ENCODE measurements at regions not wholly inside any gene's neighbourhood (a gene's known extent, or its start where the extent isn't known, plus 50 kb on each side); places are given as distances from the start of the nearest gene placed in this dataset.
"Not testable (repeated sequence)": the region's sequence is repeated elsewhere in the genome, so short reads cannot be mapped to it uniquely, and the experiment has no call there.

DNA sequence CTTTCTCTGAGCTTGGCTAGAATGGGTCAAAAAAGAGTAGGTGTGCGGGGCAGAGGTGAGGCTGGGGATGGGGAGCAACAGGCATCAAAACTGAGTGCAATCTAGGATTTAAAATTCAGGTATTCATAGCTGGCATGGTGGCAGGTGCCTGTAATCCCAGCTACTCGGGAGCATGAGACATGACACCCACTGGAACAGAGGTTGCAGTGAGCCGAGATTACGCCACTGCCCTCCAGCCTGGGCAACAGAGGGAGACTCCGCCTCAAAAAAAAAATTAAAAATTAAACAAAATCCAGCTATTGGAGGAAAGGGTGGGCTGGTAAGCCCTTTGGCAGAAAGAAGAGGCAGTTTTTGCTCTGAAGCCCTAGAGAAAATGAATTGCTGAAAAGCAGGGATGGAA is 485.8 kb upstream of the PROK2 start:
- H3K4me1 ChIP-seq (ENCODE audit: low read length) = peaks cover 17% of the 10 kb centered on the region
- H3K4me2 ChIP-seq (ENCODE audit: low read depth, low read length) = no peak overlapping the region
- no peaks in the 10 kb centered on the region for H3K27me3 ChIP-seq (replicated peaks; ENCODE audit: insufficient read depth, low read length)
- no peaks in the 10 kb centered on the region for H3K36me3 ChIP-seq (replicated peaks; ENCODE audit: insufficient read depth, low read length)
- TF ChIP-seq EZH2 (optimal IDR thresholded peaks at IDR 0.05; ENCODE audit: low read depth, low read length) = no peak
- TF ChIP-seq EZH2phosphoT487 (IDR thresholded peaks at IDR 0.05; ENCODE audit: low read length) = no peak
- TF ChIP-seq, protein P1, sequence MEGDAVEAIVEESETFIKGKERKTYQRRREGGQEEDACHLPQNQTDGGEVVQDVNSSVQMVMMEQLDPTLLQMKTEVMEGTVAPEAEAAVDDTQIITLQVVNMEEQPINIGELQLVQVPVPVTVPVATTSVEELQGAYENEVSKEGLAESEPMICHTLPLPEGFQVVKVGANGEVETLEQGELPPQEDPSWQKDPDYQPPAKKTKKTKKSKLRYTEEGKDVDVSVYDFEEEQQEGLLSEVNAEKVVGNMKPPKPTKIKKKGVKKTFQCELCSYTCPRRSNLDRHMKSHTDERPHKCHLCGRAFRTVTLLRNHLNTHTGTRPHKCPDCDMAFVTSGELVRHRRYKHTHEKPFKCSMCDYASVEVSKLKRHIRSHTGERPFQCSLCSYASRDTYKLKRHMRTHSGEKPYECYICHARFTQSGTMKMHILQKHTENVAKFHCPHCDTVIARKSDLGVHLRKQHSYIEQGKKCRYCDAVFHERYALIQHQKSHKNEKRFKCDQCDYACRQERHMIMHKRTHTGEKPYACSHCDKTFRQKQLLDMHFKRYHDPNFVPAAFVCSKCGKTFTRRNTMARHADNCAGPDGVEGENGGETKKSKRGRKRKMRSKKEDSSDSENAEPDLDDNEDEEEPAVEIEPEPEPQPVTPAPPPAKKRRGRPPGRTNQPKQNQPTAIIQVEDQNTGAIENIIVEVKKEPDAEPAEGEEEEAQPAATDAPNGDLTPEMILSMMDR (IDR thresholded peaks at IDR 0.05; ENCODE audit: low read length) = no peak
- H4K20me1 ChIP-seq (ENCODE audit: insufficient read depth, low read length) = no peaks in the 10 kb centered on the region
- no peak overlapping the region for H3K9ac ChIP-seq (ENCODE audit: low read length)
- H3K79me2 ChIP-seq (ENCODE audit: low read length) = no peaks in the 10 kb centered on the region
- DNase-seq = no peak
- 0 out of 2 replicates have a peak, but pooled peaks cover 3% of the 10 kb centered on the region for H3F3A ChIP-seq (ENCODE audit: insufficient read depth, low read length)
- H3K9me2 ChIP-seq (replicated peaks; ENCODE audit: insufficient read depth, low read length) = no peaks in the 10 kb centered on the region
- no peak overlapping the region for H2AFZ ChIP-seq (ENCODE audit: low read length)
- H3K27ac ChIP-seq (ENCODE audit: low read length) = no peak overlapping the region
- no peak overlapping the region for H3K4me3 ChIP-seq (ENCODE audit: low read length)
- no peaks in the 10 kb centered on the region for H3K9me3 ChIP-seq (replicated peaks; ENCODE audit: insufficient read depth, low read length)

DNA sequence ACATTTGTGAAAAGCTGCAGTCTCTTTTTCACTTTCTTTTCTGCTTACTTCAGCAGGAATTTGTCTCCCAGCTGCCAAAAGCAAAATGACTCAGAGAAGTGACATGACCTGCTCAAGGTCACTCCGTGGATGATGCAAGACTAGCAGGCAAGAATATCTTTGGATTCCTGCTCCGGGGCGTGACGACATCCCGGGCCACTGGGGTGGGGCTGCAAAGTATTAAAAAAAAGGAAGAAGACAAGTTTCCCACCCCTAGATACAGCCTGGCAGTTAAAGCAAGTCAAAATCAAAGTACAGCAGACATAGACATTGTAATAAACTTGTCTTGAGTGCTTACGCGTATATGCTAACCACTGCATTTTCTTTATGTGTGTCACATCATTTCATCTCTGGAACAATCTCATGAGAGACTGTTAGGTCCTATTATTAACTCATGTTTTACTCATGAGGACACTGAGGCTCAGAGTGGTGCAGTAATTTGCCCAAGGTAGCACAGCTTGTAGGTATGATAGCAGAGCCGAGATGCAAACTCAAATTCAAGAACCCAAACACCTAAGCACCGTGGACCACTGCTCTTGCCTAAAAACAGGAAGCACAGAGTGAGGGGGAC is 485.2 kb upstream of the PROK2 start:
- H3F3A ChIP-seq (ENCODE audit: insufficient read depth, low read length) = 0 out of 2 replicates have a peak, but pooled peaks cover 3% of the 10 kb centered on the region
- H3K27me3 ChIP-seq (replicated peaks; ENCODE audit: insufficient read depth, low read length) = no peaks in the 10 kb centered on the region
- TF ChIP-seq, protein P1 (IDR thresholded peaks at IDR 0.05; ENCODE audit: low read length) = no peak
- TF ChIP-seq EZH2 (optimal IDR thresholded peaks at IDR 0.05; ENCODE audit: low read depth, low read length) = no peak
- no peak for TF ChIP-seq EZH2phosphoT487 (IDR thresholded peaks at IDR 0.05; ENCODE audit: low read length)
- H3K9me3 ChIP-seq (replicated peaks; ENCODE audit: insufficient read depth, low read length) = no peaks in the 10 kb centered on the region
- H3K36me3 ChIP-seq (replicated peaks; ENCODE audit: insufficient read depth, low read length) = no peaks in the 10 kb centered on the region
- peak; percentile 65 for DNase-seq
- no peaks in the 10 kb centered on the region for H3K79me2 ChIP-seq (ENCODE audit: low read length)
- peak overlapping the region; percentile 49 for H2AFZ ChIP-seq (ENCODE audit: low read length)
- H3K27ac ChIP-seq (ENCODE audit: low read length) = peak overlapping the region; percentile 38; the same call in 1 of the 2 replicates
- no peak overlapping the region; the same call in 1 of the 2 replicates for H3K9ac ChIP-seq (ENCODE audit: low read length)
- no peaks in the 10 kb centered on the region for H3K9me2 ChIP-seq (replicated peaks; ENCODE audit: insufficient read depth, low read length)
- no peak overlapping the region for H3K4me3 ChIP-seq (ENCODE audit: low read length)
- peaks cover 17% of the 10 kb centered on the region for H3K4me1 ChIP-seq (ENCODE audit: low read length)
- peak overlapping the region; percentile 23; the same call in 1 of the 2 replicates for H3K4me2 ChIP-seq (ENCODE audit: low read depth, low read length)
- H4K20me1 ChIP-seq (ENCODE audit: insufficient read depth, low read length) = no peaks in the 10 kb centered on the region

DNA sequence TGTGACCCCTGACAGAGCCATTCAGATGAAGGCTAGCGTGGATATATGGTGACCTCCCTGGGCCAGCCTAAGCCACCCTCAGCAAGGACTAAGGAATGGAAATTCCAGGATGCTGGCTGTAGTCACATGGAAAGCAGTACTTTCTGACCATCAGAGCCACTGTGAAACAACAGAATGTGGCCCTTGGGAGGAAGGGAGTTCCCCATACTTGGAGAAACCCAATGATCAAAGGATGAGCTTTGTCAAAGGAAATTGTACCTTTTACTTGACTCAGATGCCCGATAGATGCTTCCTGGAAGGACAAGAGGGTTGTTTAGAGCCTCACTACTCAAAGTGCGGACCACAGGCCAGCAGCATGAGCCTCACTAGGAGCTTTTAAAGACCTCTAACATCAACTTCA is 484.5 kb upstream of the PROK2 start:
- H3K9ac ChIP-seq (ENCODE audit: low read length) = no peak overlapping the region; the same call in 1 of the 2 replicates
- peak overlapping the region; percentile 23; the same call in 1 of the 2 replicates for H3K4me2 ChIP-seq (ENCODE audit: low read depth, low read length)
- peak overlapping the region; percentile 38; the same call in 1 of the 2 replicates for H3K27ac ChIP-seq (ENCODE audit: low read length)

DNA sequence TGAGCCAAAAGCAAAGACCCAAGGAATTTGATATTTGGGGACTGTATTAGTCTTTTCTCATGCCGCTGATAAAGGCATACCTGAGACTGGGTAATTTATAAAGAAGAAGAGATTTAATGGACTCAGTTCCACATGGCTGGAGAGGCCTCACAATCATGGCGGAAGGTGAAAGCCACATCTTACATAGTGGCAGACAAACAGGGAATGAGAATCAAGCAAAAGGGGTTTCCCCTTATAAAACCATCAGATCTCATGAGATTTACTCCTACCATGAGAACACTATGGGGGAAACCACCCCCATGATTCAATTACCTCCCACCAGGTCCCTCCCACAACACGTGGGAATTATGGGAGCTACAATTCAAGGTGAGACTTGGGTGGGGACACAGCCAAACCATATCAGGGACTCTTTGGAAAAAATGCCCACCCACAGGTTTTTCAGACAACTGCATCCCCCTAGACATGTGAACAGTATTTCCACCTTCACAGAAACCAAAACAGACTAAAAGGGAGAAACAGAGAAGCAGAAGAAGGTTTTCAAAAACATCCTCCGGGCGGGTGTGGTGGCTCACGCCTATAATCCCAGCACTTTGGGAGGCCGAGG is 482.1 kb upstream of the PROK2 start:
- H3F3A ChIP-seq (ENCODE audit: insufficient read depth, low read length); H2AFZ ChIP-seq (ENCODE audit: low read length); H3K9ac ChIP-seq (ENCODE audit: low read length); H3K4me3 ChIP-seq (ENCODE audit: low read length); H3K27ac ChIP-seq (ENCODE audit: low read length); DNase-seq; H3K36me3 ChIP-seq (replicated peaks; ENCODE audit: insufficient read depth, low read length); H3K79me2 ChIP-seq (ENCODE audit: low read length); H4K20me1 ChIP-seq (ENCODE audit: insufficient read depth, low read length); H3K27me3 ChIP-seq (replicated peaks; ENCODE audit: insufficient read depth, low read length); H3K9me2 ChIP-seq (replicated peaks; ENCODE audit: insufficient read depth, low read length); H3K9me3 ChIP-seq (replicated peaks; ENCODE audit: insufficient read depth, low read length); H3K4me2 ChIP-seq (ENCODE audit: low read depth, low read length): not testable (repeated sequence)
- peaks cover 17% of the 10 kb centered on the region for H3K4me1 ChIP-seq (ENCODE audit: low read length)

More for the DNA sequence above, 484.5 kb upstream of the PROK2 start:
- H3K27me3 ChIP-seq (replicated peaks; ENCODE audit: insufficient read depth, low read length) = no peaks in the 10 kb centered on the region
- H4K20me1 ChIP-seq (ENCODE audit: insufficient read depth, low read length) = no peaks in the 10 kb centered on the region
- H3K4me1 ChIP-seq (ENCODE audit: low read length) = peaks cover 17% of the 10 kb centered on the region
- H3K79me2 ChIP-seq (ENCODE audit: low read length) = no peaks in the 10 kb centered on the region
- DNase-seq = no peak
- 0 out of 2 replicates have a peak, but pooled peaks cover 3% of the 10 kb centered on the region for H3F3A ChIP-seq (ENCODE audit: insufficient read depth, low read length)
- no peaks in the 10 kb centered on the region for H3K9me2 ChIP-seq (replicated peaks; ENCODE audit: insufficient read depth, low read length)
- H3K4me3 ChIP-seq (ENCODE audit: low read length) = no peak overlapping the region
- H2AFZ ChIP-seq (ENCODE audit: low read length) = peak overlapping the region; percentile 49
- no peaks in the 10 kb centered on the region for H3K36me3 ChIP-seq (replicated peaks; ENCODE audit: insufficient read depth, low read length)
- no peaks in the 10 kb centered on the region for H3K9me3 ChIP-seq (replicated peaks; ENCODE audit: insufficient read depth, low read length)
- TF ChIP-seq, protein P1 (IDR thresholded peaks at IDR 0.05; ENCODE audit: low read length) = no peak
- TF ChIP-seq EZH2phosphoT487 (IDR thresholded peaks at IDR 0.05; ENCODE audit: low read length) (no peak), EZH2 (optimal IDR thresholded peaks at IDR 0.05; ENCODE audit: low read depth, low read length) (no peak)
